NCI-H1105 treated with DMSO at 0.1 percent for 48 hours (cell line): ENCODE measurements at regions not wholly inside any gene's neighbourhood (a gene's known extent, or its start where the extent isn't known, plus 50 kb on each side); places are given as distances from the start of the nearest gene placed in this dataset.
A peak's percentile ranks its signal among the peaks of the same experiment; 100 is the strongest.

Experiments used
- DNase-seq: peaks from one replicate; lab custom pipeline; 2025; lab: John Stamatoyannopoulos, UW

GRCh38 chr10:57017356-57018037 lies 656.4 kb upstream of the ZWINT start:
- DNase-seq = no peak

GRCh38 chr10:57015595-57016318 lies 654.7 kb upstream of the ZWINT start:
- DNase-seq = peak; percentile 64

- no peak for DNase-seq
Observed at GRCh38 chr10:57015187-57015586, 654.1 kb upstream of the ZWINT start.

- DNase-seq = no peak
Observed at GRCh38 chr10:57014758-57015157, 653.7 kb upstream of the ZWINT start.

- DNase-seq = no peak
Observed at GRCh38 chr10:57008189-57008588, 647.1 kb upstream of the ZWINT start.

- DNase-seq = no peak
Observed at GRCh38 chr10:56991591-56992069, 630.6 kb upstream of the ZWINT start.

GRCh38 chr10:56975513-56975912 lies 614.5 kb upstream of the ZWINT start:
- no peak for DNase-seq

- DNase-seq = no peak
Observed at GRCh38 chr10:56973766-56974165, 612.7 kb upstream of the ZWINT start.

- DNase-seq = no peak
Observed at GRCh38 chr10:56943221-56943755, 582.2 kb upstream of the ZWINT start.

GRCh38 chr10:56934515-56934914 lies 573.5 kb upstream of the ZWINT start:
- no peak for DNase-seq

- no peak for DNase-seq
Observed at GRCh38 chr10:56928714-56929113, 567.7 kb upstream of the ZWINT start.

- DNase-seq = no peak
Observed at GRCh38 chr10:56927701-56928100, 566.6 kb upstream of the ZWINT start.

GRCh38 chr10:56920601-56921261 lies 559.7 kb upstream of the ZWINT start:
- DNase-seq = no peak

GRCh38 chr10:56912043-56912442 lies 551.0 kb upstream of the ZWINT start:
- peak; percentile 10 for DNase-seq

GRCh38 chr10:56905051-56905450 lies 544.0 kb upstream of the ZWINT start:
- no peak for DNase-seq

- no peak for DNase-seq
Observed at GRCh38 chr10:56902554-56902953, 541.5 kb upstream of the ZWINT start.

GRCh38 chr10:56895306-56895705 lies 534.2 kb upstream of the ZWINT start:
- no peak for DNase-seq

GRCh38 chr10:56881218-56881617 lies 520.2 kb upstream of the ZWINT start:
- DNase-seq = peak; percentile 87

GRCh38 chr10:56880606-56881005 lies 519.5 kb upstream of the ZWINT start:
- DNase-seq = no peak

GRCh38 chr10:56874950-56875349 lies 513.9 kb upstream of the ZWINT start:
- DNase-seq = no peak

- no peak for DNase-seq
Observed at GRCh38 chr10:56871160-56871668, 510.2 kb upstream of the ZWINT start.

GRCh38 chr10:56867236-56867635 lies 506.2 kb upstream of the ZWINT start:
- DNase-seq = no peak

- no peak for DNase-seq
Observed at GRCh38 chr10:56856569-56856968, 495.5 kb upstream of the ZWINT start.
